ENCODE measurements at regions not wholly inside any gene's neighbourhood (a gene's known extent, or its start where the extent isn't known, plus 50 kb on each side); places are given as distances from the start of the nearest gene placed in this dataset.
A peak's percentile ranks its signal among the peaks of the same experiment; 100 is the strongest.

DNA sequence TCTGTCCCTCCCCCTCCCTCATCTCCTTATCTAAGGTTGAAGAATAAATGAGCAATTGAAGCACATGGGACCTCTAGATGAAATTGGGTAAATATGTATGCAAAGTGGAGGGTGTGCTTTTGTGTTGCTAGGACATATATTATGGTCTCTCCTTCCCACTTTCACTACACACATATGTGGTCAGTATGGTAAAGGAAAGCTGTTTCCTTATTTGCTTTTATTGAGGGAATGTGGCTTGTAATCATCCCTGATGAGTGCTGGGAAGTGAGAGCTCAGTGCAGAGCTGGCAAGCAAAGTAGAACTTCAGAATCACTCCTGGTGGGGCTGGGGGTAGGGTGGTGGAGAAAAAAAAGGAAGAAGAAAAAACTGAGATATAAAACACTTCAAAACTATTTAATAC is 189.9 kb upstream of the ATP5MC3 start:
- TF ChIP-seq, protein P1, sequence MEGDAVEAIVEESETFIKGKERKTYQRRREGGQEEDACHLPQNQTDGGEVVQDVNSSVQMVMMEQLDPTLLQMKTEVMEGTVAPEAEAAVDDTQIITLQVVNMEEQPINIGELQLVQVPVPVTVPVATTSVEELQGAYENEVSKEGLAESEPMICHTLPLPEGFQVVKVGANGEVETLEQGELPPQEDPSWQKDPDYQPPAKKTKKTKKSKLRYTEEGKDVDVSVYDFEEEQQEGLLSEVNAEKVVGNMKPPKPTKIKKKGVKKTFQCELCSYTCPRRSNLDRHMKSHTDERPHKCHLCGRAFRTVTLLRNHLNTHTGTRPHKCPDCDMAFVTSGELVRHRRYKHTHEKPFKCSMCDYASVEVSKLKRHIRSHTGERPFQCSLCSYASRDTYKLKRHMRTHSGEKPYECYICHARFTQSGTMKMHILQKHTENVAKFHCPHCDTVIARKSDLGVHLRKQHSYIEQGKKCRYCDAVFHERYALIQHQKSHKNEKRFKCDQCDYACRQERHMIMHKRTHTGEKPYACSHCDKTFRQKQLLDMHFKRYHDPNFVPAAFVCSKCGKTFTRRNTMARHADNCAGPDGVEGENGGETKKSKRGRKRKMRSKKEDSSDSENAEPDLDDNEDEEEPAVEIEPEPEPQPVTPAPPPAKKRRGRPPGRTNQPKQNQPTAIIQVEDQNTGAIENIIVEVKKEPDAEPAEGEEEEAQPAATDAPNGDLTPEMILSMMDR (IDR thresholded peaks at IDR 0.05; ENCODE audit: low read depth, low read length) = no peak
- H3K4me3 ChIP-seq (ENCODE audit: low read depth, low read length) = no peak overlapping the region

DNA sequence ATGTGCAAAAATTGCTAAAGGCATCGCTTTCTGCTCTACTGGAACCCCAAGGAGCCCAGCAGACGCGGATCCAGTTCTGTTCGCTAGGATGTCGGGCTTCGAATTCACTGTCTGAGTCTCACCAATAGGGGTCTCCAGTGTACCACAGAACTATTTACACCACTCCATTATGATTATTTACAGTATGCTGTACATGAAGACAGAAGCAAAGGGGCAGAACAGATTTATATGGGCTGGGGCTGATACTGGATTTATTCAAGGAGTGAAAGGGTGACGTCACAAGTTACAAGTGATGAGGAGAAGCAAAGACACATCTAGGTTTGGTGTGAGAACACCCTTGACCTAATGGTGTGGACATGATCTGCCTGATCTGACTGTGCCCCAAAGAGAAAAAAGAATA is 185.3 kb upstream of the ATP5MC3 start:
- H3K4me3 ChIP-seq (ENCODE audit: low read depth, low read length) = no peak overlapping the region
- TF ChIP-seq, protein P1 (IDR thresholded peaks at IDR 0.05; ENCODE audit: low read depth, low read length) = peak; percentile 66

DNA sequence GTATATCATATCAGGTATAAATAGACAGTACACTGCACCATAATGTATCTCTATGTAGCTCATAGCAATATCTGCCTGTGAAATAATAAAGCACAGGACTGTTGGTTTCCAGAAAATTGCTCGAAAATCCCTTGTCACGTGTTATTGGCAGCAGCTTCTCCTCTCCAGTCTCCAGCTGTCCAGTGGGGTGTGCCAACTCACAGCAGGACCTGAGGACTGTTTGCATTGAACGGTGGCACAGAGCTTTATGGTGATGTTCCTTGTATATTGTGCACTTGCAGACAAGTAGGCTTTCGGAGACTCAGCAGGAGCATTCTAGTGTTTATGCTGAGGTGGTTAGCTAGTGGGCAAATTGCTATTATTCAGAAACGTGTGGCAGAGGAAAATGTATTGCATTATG is 182.2 kb upstream of the ATP5MC3 start:
- no peak overlapping the region for H3K4me3 ChIP-seq (ENCODE audit: low read depth, low read length)
- TF ChIP-seq, protein P1 (IDR thresholded peaks at IDR 0.05; ENCODE audit: low read depth, low read length) = no peak

DNA sequence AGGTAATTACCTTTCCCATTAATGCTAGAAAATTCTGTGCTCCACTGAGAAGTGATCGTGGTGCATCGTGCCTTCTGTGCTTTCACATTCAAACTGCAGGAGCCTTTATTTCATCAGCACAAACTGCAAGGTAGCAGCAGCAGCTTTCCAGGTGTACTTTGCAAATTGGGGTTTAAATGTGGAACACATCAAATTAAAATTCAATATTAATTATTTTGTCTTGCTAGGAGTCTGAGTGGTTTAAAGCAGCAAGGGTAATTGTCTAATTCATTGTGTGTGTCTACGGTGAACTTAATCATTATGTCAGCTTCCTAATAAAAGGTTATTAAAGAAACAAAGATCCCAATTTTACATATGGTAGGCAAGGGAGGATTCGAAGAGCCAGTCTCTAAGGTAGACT is 180.8 kb upstream of the ATP5MC3 start:
- no peak overlapping the region for H3K4me3 ChIP-seq (ENCODE audit: low read depth, low read length)
- TF ChIP-seq, protein P1 (IDR thresholded peaks at IDR 0.05; ENCODE audit: low read depth, low read length) = no peak

DNA sequence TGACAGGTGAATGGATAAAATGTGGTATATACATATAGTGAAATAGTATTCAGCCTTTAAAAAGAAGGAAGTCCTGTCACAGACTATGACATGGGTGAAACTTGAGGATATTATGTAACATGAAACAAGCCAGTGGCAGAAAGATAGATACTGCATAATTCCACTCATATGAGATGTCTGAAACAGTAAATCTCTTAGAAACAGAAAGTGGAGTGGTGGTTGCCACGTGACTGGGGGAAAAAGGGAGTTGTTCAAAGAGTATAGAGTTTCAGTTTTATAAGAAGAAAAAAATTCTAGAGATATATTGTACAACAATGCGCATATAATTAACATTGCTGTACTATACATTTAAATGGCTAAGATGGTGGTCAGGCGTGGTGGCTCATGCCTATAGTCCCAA is 178.2 kb upstream of the ATP5MC3 start:
- TF ChIP-seq, protein P1 (IDR thresholded peaks at IDR 0.05; ENCODE audit: low read depth, low read length) = no peak
- H3K4me3 ChIP-seq (ENCODE audit: low read depth, low read length) = no peak overlapping the region

DNA sequence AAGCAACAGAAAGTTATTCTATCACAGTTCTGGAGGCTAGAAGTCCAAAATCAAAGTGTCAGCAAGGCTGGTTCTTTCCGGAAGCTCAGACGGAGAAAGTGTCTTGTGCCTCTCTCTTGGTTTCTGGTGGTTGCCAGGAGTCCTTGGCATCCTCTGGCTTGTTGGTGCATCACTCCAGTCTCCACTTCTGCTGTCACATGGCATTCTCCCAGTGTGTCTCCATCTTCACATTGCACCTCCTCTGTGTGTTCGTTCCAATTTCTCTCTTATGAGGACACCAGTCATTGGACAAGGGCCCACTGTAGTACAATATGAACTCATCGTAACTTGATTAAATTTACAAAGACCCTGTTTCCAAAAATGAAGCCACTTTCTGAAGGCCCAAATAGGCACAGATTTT is 175.4 kb upstream of the ATP5MC3 start:
- TF ChIP-seq, protein P1 (IDR thresholded peaks at IDR 0.05; ENCODE audit: low read depth, low read length) = no peak
- no peak overlapping the region for H3K4me3 ChIP-seq (ENCODE audit: low read depth, low read length)

DNA sequence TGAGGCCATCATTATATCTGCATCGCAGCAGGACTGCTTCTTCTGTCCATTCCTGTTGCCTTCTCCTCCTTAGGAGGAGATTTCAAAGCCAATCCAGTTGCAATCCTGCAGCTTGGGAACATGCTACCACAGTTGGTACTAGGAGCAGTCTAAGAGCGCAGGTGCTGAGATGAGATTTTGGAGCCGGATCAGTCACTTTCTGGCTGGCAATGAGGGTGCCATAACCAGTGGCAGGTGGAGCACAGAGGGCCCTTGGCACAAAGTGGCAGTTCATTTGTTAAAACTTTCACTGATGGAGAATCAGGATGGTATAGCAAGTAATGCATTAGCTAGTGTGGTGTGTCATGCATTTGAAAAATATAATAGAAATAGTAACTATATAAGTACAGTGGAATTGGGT is 173.7 kb upstream of the ATP5MC3 start:
- H3K4me3 ChIP-seq (ENCODE audit: low read depth, low read length) = no peak overlapping the region
- TF ChIP-seq, protein P1 (IDR thresholded peaks at IDR 0.05; ENCODE audit: low read depth, low read length) = no peak
